ENCODE measurements at regions not wholly inside any gene's neighbourhood (a gene's known extent, or its start where the extent isn't known, plus 50 kb on each side); places are given as distances from the start of the nearest gene placed in this dataset.
A peak's percentile ranks its signal among the peaks of the same experiment; 100 is the strongest.

GRCh38 chr10:118917701-118918100 is 111.8 kb upstream of the NANOS1 start:
- Mint-ChIP-seq H3K36me3 (no peaks in the 10 kb centered on the region), H3K4me3 (no peak overlapping the region), H3K9me3 (no peaks in the 10 kb centered on the region), H3K4me1 (peaks cover 9% of the 10 kb centered on the region), H3K27ac (no peak overlapping the region), H3K27me3 (ENCODE audit: insufficient read depth, low read depth) (peaks cover 4% of the 10 kb centered on the region)
- H3F3A ChIP-seq (ENCODE audit: low read depth), result peaks cover 5% of the 10 kb centered on the region
- no peak overlapping the region for H2AFZ ChIP-seq (replicated peaks)
- H3K9ac ChIP-seq, result no peak overlapping the region
- TF ChIP-seq, protein P1, sequence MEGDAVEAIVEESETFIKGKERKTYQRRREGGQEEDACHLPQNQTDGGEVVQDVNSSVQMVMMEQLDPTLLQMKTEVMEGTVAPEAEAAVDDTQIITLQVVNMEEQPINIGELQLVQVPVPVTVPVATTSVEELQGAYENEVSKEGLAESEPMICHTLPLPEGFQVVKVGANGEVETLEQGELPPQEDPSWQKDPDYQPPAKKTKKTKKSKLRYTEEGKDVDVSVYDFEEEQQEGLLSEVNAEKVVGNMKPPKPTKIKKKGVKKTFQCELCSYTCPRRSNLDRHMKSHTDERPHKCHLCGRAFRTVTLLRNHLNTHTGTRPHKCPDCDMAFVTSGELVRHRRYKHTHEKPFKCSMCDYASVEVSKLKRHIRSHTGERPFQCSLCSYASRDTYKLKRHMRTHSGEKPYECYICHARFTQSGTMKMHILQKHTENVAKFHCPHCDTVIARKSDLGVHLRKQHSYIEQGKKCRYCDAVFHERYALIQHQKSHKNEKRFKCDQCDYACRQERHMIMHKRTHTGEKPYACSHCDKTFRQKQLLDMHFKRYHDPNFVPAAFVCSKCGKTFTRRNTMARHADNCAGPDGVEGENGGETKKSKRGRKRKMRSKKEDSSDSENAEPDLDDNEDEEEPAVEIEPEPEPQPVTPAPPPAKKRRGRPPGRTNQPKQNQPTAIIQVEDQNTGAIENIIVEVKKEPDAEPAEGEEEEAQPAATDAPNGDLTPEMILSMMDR (IDR thresholded peaks at IDR 0.05), result no peak
- no peak for TF ChIP-seq EZH2phosphoT487 (IDR thresholded peaks at IDR 0.05)
- no peak for DNase-seq (ENCODE audit: low spot score)
- H3K4me1 ChIP-seq, result peaks cover 15% of the 10 kb centered on the region
- peak overlapping the region; percentile 58 for H3K4me2 ChIP-seq
- no peaks in the 10 kb centered on the region for H3K27me3 ChIP-seq
- no peaks in the 10 kb centered on the region for H4K20me1 ChIP-seq (ENCODE audit: low read depth)
- H3K4me3 ChIP-seq, result no peak overlapping the region
- H3K79me2 ChIP-seq (ENCODE audit: low read depth), result no peaks in the 10 kb centered on the region
- no peaks in the 10 kb centered on the region for H3K36me3 ChIP-seq
- H3K27ac ChIP-seq, result no peak overlapping the region
- H3K9me3 ChIP-seq (ENCODE audit: low read depth), result no peaks in the 10 kb centered on the region

GRCh38 chr10:118918116-118918515 is 111.4 kb upstream of the NANOS1 start:
- Histone ChIP-seq H2AFZ (replicated peaks) (no peak overlapping the region), H3K27ac (no peak overlapping the region), H3K79me2 (ENCODE audit: low read depth) (no peaks in the 10 kb centered on the region), H3K9me3 (ENCODE audit: low read depth) (no peaks in the 10 kb centered on the region), H3K4me1 (peaks cover 15% of the 10 kb centered on the region), H3K4me2 (peak overlapping the region; percentile 58), H3K27me3 (no peaks in the 10 kb centered on the region), H3K9ac (no peak overlapping the region), H3K4me3 (no peak overlapping the region), H3K36me3 (no peaks in the 10 kb centered on the region), H4K20me1 (ENCODE audit: low read depth) (no peaks in the 10 kb centered on the region), H3F3A (ENCODE audit: low read depth) (peaks cover 5% of the 10 kb centered on the region)
- peaks cover 6% of the 10 kb centered on the region for H3K4me1 Mint-ChIP-seq
- H3K27me3 Mint-ChIP-seq (ENCODE audit: insufficient read depth, low read depth), result peaks cover 4% of the 10 kb centered on the region
- no peaks in the 10 kb centered on the region for H3K36me3 Mint-ChIP-seq
- H3K9me3 Mint-ChIP-seq, result no peaks in the 10 kb centered on the region
- no peak overlapping the region for H3K27ac Mint-ChIP-seq
- H3K4me3 Mint-ChIP-seq, result no peak overlapping the region
- TF ChIP-seq, protein P1 (IDR thresholded peaks at IDR 0.05), result no peak
- no peak for TF ChIP-seq EZH2phosphoT487 (IDR thresholded peaks at IDR 0.05)
- no peak for TF ChIP-seq EZH2 (IDR thresholded peaks at IDR 0.05)
- peak; percentile 62 for DNase-seq (ENCODE audit: low spot score)

- H3K27me3 ChIP-seq, result no peaks in the 10 kb centered on the region
- TF ChIP-seq, protein P1 (IDR thresholded peaks at IDR 0.05), result no peak
- TF ChIP-seq EZH2phosphoT487 (IDR thresholded peaks at IDR 0.05) (no peak), EZH2 (IDR thresholded peaks at IDR 0.05) (no peak)
- Mint-ChIP-seq H3K27ac (no peak overlapping the region), H3K36me3 (no peaks in the 10 kb centered on the region), H3K4me3 (no peak overlapping the region), H3K9me3 (no peaks in the 10 kb centered on the region), H3K4me1 (peaks cover 6% of the 10 kb centered on the region), H3K27me3 (ENCODE audit: insufficient read depth, low read depth) (peaks cover 4% of the 10 kb centered on the region)
- H3K9ac ChIP-seq, result no peak overlapping the region
- no peaks in the 10 kb centered on the region for H3K36me3 ChIP-seq
- peaks cover 5% of the 10 kb centered on the region for H3F3A ChIP-seq (ENCODE audit: low read depth)
- no peaks in the 10 kb centered on the region for H3K79me2 ChIP-seq (ENCODE audit: low read depth)
- no peak overlapping the region for H3K4me3 ChIP-seq
- H3K27ac ChIP-seq, result no peak overlapping the region
- peak overlapping the region; percentile 58 for H3K4me2 ChIP-seq
- H3K4me1 ChIP-seq, result peaks cover 15% of the 10 kb centered on the region
- DNase-seq (ENCODE audit: low spot score), result no peak
- no peaks in the 10 kb centered on the region for H4K20me1 ChIP-seq (ENCODE audit: low read depth)
- H2AFZ ChIP-seq (replicated peaks), result no peak overlapping the region
- no peaks in the 10 kb centered on the region for H3K9me3 ChIP-seq (ENCODE audit: low read depth)
Observed at GRCh38 chr10:118918587-118918986, 110.9 kb upstream of the NANOS1 start.
